ENCODE measurements at regions not wholly inside any gene's neighbourhood (a gene's known extent, or its start where the extent isn't known, plus 50 kb on each side); places are given as distances from the start of the nearest gene placed in this dataset.

- no peaks in the 10 kb centered on the region for H3K9me3 ChIP-seq (ENCODE audit: low read length)
- no peak overlapping the region; the same call in 1 of the 2 replicates for H3K4me2 ChIP-seq (ENCODE audit: low read depth, low read length)
- FAIRE-seq: no peak
- H3K79me2 ChIP-seq (ENCODE audit: insufficient read depth, low read length): no peaks in the 10 kb centered on the region
- ChIA-PET POLR2A (no interaction called here), CTCF (ENCODE audit: low intra/inter-chr PET ratio, low total read pairs) (no interaction called here)
- ATAC-seq: peak; percentile 29
- no peak for DNase-seq (ENCODE audit: low spot score)
- no peak for TF ChIP-seq TARDBP (CRISPR knock-in tag; IDR thresholded peaks at IDR 0.05)
- BruUV-seq (replicated peaks): no TSS peak
- no peaks in the 10 kb centered on the region for H4K20me1 ChIP-seq (ENCODE audit: insufficient read depth, low read length)
- no peak overlapping the region for H2AFZ ChIP-seq (ENCODE audit: low read length)
- no peak overlapping the region for H3K9ac ChIP-seq (ENCODE audit: insufficient read depth, low read depth, low read length)
- H3K36me3 ChIP-seq (replicated peaks in 1 of 2; ENCODE audit: control insufficient read depth in 1 of 2, insufficient read depth in 2 of 2, low read length in 2 of 2): no peaks in the 10 kb centered on the region
- intact Hi-C loops (cut with micrococcal nuclease; ENCODE audit: unreplicated experiment) (no loop called here), in situ Hi-C loops (cut with HindIII; ENCODE audit: extremely low pct_ligation_motif_present, low pct_unique_long_range_greater_than_20kb) (no loop called here)
- H3K27ac ChIP-seq (ENCODE audit: extremely low read length, insufficient read depth, low read length): no peak overlapping the region
- WGBS (ENCODE audit: low lambda C conversion rate): 61% methylated on average over 2 of the region's 4 CpGs
- peaks cover 9% of the 10 kb centered on the region for H3K4me1 ChIP-seq (ENCODE audit: insufficient read depth, low read length)
- no peaks in the 10 kb centered on the region for H3K27me3 ChIP-seq (ENCODE audit: control insufficient read depth in 1 of 2, insufficient read depth in 2 of 2, low read length in 2 of 2)
- no peak overlapping the region for H3K4me3 ChIP-seq (replicated peaks in 1 of 3; ENCODE audit: insufficient read depth in 1 of 3, low read depth in 2 of 3, low read length in 3 of 3)
These were observed 107.2 kb upstream of the SPRED2 start for GRCh38 chr2:65539633-65540032.

DNA sequence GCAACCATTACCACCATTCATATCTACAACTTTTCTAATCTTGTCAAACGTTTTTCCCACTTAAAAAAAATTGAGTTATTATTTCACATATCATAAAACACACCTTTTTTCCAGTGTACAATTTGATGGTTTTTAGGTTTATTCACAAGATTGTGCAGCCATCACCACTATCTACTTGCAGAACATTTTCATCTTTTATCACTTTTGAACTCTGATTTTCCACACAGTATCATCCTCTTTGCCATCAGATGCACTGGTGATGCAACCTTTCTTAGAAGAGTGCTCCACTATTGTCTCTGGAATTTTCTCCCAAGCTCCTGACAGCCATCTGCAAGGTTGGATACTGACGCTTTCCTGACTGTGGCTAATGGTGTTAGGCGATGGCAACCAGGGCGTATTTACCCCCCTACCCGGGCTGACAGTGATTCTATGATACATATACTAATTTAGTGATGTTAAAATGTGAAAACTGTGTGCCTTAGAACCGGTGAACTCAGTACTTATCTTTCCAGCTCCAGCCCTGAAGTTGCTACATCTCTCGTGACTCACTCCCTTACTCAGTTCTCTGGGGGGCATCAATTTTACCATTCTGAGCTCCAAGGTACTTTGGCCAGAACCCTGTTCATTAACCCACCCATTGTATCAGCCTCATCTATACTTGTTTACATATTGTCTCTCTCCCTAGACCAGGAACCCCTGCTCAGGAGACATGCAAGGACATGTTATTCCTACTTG is 105.4 kb upstream of the SPRED2 start:
- no peak overlapping the region for H3K9ac ChIP-seq (ENCODE audit: insufficient read depth, low read depth, low read length)
- FAIRE-seq (no peak), ATAC-seq (no peak), DNase-seq (ENCODE audit: low spot score) (no peak)
- in situ Hi-C loops (cut with HindIII; ENCODE audit: extremely low pct_ligation_motif_present, low pct_unique_long_range_greater_than_20kb) (no loop called here), intact Hi-C loops (cut with micrococcal nuclease; ENCODE audit: unreplicated experiment) (no loop called here)
- H3K4me3 ChIP-seq (replicated peaks in 1 of 3; ENCODE audit: insufficient read depth in 1 of 3, low read depth in 2 of 3, low read length in 3 of 3): no peak overlapping the region
- POLR2A ChIA-PET: no interaction called here
- peak; percentile 68 for TF ChIP-seq CEBPB (IDR thresholded peaks at IDR 0.05; ENCODE audit: borderline replicate concordance, low read depth, low read length)
- peak; percentile 10; the same call in 1 of the 2 replicates for TF ChIP-seq CEBPG (CRISPR knock-in tag; IDR thresholded peaks at IDR 0.05)
- no peak for TF ChIP-seq THYN1 (CRISPR knock-in tag; IDR thresholded peaks at IDR 0.05; ENCODE audit: borderline replicate concordance, low read depth)
- TF ChIP-seq TP53 (CRISPR knock-in tag; conservative IDR thresholded peaks at IDR 0.05): 0 out of 2 replicates have a peak, but pooled peaks have one; percentile 39
- CTCF ChIA-PET (ENCODE audit: low intra/inter-chr PET ratio, low total read pairs): no interaction called here
- no peak overlapping the region for H3K27ac ChIP-seq (ENCODE audit: extremely low read length, insufficient read depth, low read length)
- H2AFZ ChIP-seq (ENCODE audit: low read length): no peak overlapping the region
- WGBS (ENCODE audit: low lambda C conversion rate): 70% methylated on average over 7 of the region's 7 CpGs
- no TSS peak for BruUV-seq (replicated peaks)
- no peaks in the 10 kb centered on the region for H3K36me3 ChIP-seq (replicated peaks in 1 of 2; ENCODE audit: control insufficient read depth in 1 of 2, insufficient read depth in 2 of 2, low read length in 2 of 2)
- no peak overlapping the region for H3K4me2 ChIP-seq (ENCODE audit: low read depth, low read length)
- no peaks in the 10 kb centered on the region for H4K20me1 ChIP-seq (ENCODE audit: insufficient read depth, low read length)
- peaks cover 9% of the 10 kb centered on the region; the same call in 1 of the 2 replicates for H3K4me1 ChIP-seq (ENCODE audit: insufficient read depth, low read length)
- H3K79me2 ChIP-seq (ENCODE audit: insufficient read depth, low read length): no peaks in the 10 kb centered on the region
- H3K9me3 ChIP-seq (ENCODE audit: low read length): no peaks in the 10 kb centered on the region
- H3K27me3 ChIP-seq (ENCODE audit: control insufficient read depth in 1 of 2, insufficient read depth in 2 of 2, low read length in 2 of 2): no peaks in the 10 kb centered on the region
